ENCODE measurements at regions not wholly inside any gene's neighbourhood (a gene's known extent, or its start where the extent isn't known, plus 50 kb on each side); places are given as distances from the start of the nearest gene placed in this dataset.

GRCh38 chr3:191003742-191004141, 141.2 kb upstream of the GMNC start:
- DNase-seq = no peak
- intact Hi-C loops (cut with DNase I) = no loop called here
- no peak for TF ChIP-seq POLR2A (IDR thresholded peaks at IDR 0.05)
- no peak for TF ChIP-seq CTCF (IDR thresholded peaks at IDR 0.05)
- no peaks in the 10 kb centered on the region for H3K27me3 ChIP-seq
- 67 to 72% (median 69%) methylated on average over 5 of the region's 5 CpGs for WGBS, 4 donors
- H3K36me3 ChIP-seq (replicated peaks in 1 of 2) = no peaks in the 10 kb centered on the region
- no peaks in the 10 kb centered on the region for H3K4me1 ChIP-seq (replicated peaks in 1 of 2)
- no peak overlapping the region for H3K4me3 ChIP-seq
- H3K9me3 ChIP-seq (replicated peaks in 1 of 3) = no peaks in the 10 kb centered on the region
- no peak overlapping the region for H3K27ac ChIP-seq

GRCh38 chr3:190996181-190996775, 133.8 kb upstream of the GMNC start:
- intact Hi-C loops (cut with DNase I) = no loop called here
- Histone ChIP-seq H3K27me3 (no peaks in the 10 kb centered on the region), H3K4me3 (no peak overlapping the region), H3K27ac (no peak overlapping the region), H3K9me3 (replicated peaks in 1 of 3) (no peaks in the 10 kb centered on the region), H3K4me1 (replicated peaks in 1 of 2) (no peaks in the 10 kb centered on the region), H3K36me3 (replicated peaks in 1 of 2) (no peaks in the 10 kb centered on the region)
- WGBS, 4 donors = 42 to 55% (median 46%) methylated on average over 3 of the region's 3 CpGs
- TF ChIP-seq POLR2A (IDR thresholded peaks at IDR 0.05) = no peak
- no peak for TF ChIP-seq CTCF (IDR thresholded peaks at IDR 0.05)
- no peak for DNase-seq

GRCh38 chr3:190995156-190995555, 132.7 kb upstream of the GMNC start:
- Histone ChIP-seq H3K4me1 (replicated peaks in 1 of 2) (no peaks in the 10 kb centered on the region), H3K27me3 (no peaks in the 10 kb centered on the region), H3K27ac (no peak overlapping the region), H3K36me3 (replicated peaks in 1 of 2) (no peaks in the 10 kb centered on the region), H3K9me3 (replicated peaks in 1 of 3) (no peaks in the 10 kb centered on the region), H3K4me3 (no peak overlapping the region)
- 53 to 59% (median 54%) methylated on average over 1 of the region's 1 CpG for WGBS, 4 donors
- TF ChIP-seq CTCF (IDR thresholded peaks at IDR 0.05) (no peak), POLR2A (IDR thresholded peaks at IDR 0.05) (no peak)
- intact Hi-C loops (cut with DNase I) = no loop called here
- DNase-seq = no peak

- DNase-seq = no peak
- H3K27ac ChIP-seq = no peak overlapping the region
- H3K4me3 ChIP-seq = no peak overlapping the region
- H3K4me1 ChIP-seq (replicated peaks in 1 of 2) = no peaks in the 10 kb centered on the region
- H3K36me3 ChIP-seq (replicated peaks in 1 of 2) = no peaks in the 10 kb centered on the region
- TF ChIP-seq CTCF (IDR thresholded peaks at IDR 0.05) (no peak), POLR2A (IDR thresholded peaks at IDR 0.05) (no peak)
- intact Hi-C loops (cut with DNase I) = no loop called here
- H3K27me3 ChIP-seq = no peaks in the 10 kb centered on the region
- no peaks in the 10 kb centered on the region for H3K9me3 ChIP-seq (replicated peaks in 1 of 3)
These were observed 128.4 kb upstream of the GMNC start for GRCh38 chr3:190990898-190991297.
